ENCODE measurements at regions not wholly inside any gene's neighbourhood (a gene's known extent, or its start where the extent isn't known, plus 50 kb on each side); places are given as distances from the start of the nearest gene placed in this dataset.

DNA sequence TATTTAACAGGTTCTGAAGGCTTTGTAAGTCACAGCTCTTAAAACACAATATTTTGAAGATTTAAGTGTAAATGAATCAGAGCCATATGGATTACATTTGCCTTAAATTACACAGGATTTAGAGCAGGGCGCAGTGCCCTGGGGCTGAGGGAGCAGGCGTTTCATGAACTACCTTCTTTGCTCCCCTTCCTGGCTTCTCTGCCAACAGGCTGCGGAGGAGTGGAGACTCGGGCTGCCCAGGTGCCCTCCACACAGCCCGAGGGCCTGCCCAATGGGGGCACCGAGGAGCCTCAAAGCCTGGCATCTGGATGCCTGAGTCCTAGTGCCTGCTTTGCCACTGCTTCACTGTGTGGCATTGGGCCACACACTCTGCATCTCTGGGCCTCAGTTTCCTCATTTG, 90.6 kb upstream of the HAND1 start:
- no peak for TF ChIP-seq ZNF335 (CRISPR knock-in tag; IDR thresholded peaks at IDR 0.05)
- no peak for TF ChIP-seq NPAS2 (CRISPR knock-in tag; IDR thresholded peaks at IDR 0.05; ENCODE audit: borderline replicate concordance)
- no peak for TF ChIP-seq ZNF563 (CRISPR knock-in tag; IDR thresholded peaks at IDR 0.05)
- TF ChIP-seq ZNF629 (CRISPR knock-in tag; conservative IDR thresholded peaks at IDR 0.05): no peak
- TF ChIP-seq RXRB (CRISPR knock-in tag; IDR thresholded peaks at IDR 0.05; ENCODE audit: borderline replicate concordance): no peak
- no peak for TF ChIP-seq CTCF (CRISPR knock-in tag; IDR thresholded peaks at IDR 0.05)
